Esophagus muscularis mucosa (tissue), 2 donors: ENCODE measurements at regions not wholly inside any gene's neighbourhood (a gene's known extent, or its start where the extent isn't known, plus 50 kb on each side); places are given as distances from the start of the nearest gene placed in this dataset.

ENCODE experiments used
- POLR2A ChIP-seq: fragments of 450-650 bp; IDR thresholded peaks from one replicate; pipeline ENCODE4 v1.6.1; 2017; ENCODE audit warnings: antibody characterized with exemption, moderate library complexity, mild to moderate bottlenecking, low read depth
- POLR2AphosphoS5 ChIP-seq, 2 donors: sonication (generic); formaldehyde crosslinking; IDR thresholded peaks; one replicate each; pipeline ENCODE4 v1.6.1; 2017; ENCODE audit warnings: antibody characterized with exemption in 2 of 2

GRCh38 chr5:145293716-145294115, 541.4 kb downstream of the PRELID2 start:
- TF ChIP-seq POLR2AphosphoS5 (IDR thresholded peaks at IDR 0.05) (no peak), POLR2A (no peak)
